Suppressor macrophage treated with lipopolysaccharide for 1 hour (primary cell): ENCODE measurements at regions not wholly inside any gene's neighbourhood (a gene's known extent, or its start where the extent isn't known, plus 50 kb on each side); places are given as distances from the start of the nearest gene placed in this dataset.

Source experiments
- DNase-seq, 3 donors: peaks; one replicate each; pipeline ENCODE4 v3.0.0-alpha.2; 2020 to 2022

DNA sequence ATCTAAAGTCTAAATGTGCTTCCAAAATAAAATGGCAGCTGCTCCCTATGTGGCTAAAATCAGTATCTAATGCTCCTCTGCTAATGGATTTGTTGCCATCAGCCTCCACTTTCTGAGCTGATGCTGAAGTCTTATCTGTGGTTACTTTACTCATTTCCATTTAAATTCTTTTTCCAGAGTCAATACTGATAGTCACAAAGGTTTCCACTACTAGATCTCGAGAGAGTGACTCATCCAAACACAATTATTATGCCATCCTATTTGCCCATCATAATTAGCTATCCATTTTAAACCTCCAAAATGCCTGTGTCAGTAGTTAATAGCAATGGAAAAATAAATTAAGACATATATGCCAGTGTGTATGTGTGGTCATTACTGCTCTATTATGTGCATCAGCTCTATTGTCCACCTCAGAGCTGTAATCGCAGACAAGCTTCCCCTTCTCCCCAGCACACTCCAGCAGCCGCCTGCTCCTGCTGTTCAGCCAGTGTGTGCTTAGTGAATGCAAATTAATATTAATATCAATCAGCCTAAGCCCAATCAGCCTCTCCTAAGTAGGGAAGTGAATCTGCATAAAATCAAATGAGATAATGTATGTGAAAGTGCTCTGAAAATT lies 199.8 kb upstream of the ZIC3 start:
- DNase-seq: no peak

GRCh38 chrX:137363559-137363958 lies 202.4 kb upstream of the ZIC3 start:
- DNase-seq: no peak

GRCh38 chrX:137362583-137362982 lies 203.3 kb upstream of the ZIC3 start:
- DNase-seq: no peak

- no peak for DNase-seq
Measured at GRCh38 chrX:137354851-137355250, 211.1 kb upstream of the ZIC3 start.

DNA sequence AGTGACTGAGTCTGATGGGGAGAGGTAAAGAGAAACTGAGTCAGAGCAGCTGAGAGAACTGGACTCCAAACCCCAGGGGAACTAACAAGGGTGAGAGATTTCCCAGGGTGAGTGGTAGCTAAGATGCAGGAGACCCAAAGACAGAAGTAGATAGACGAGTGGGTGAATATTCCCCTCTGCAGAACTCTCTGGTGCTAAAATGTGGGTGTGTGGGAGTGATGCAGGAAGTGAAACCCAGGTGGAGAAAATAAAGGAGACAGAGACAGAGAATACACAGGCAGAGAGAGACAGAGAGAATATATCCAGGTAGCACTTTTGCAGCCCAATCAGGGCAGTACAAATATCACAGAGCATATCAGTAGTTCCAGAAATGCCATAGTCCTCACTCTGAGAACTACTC lies 212.5 kb upstream of the ZIC3 start:
- DNase-seq: no peak

- DNase-seq: no peak
Measured at GRCh38 chrX:137352101-137352660, 213.7 kb upstream of the ZIC3 start.

DNA sequence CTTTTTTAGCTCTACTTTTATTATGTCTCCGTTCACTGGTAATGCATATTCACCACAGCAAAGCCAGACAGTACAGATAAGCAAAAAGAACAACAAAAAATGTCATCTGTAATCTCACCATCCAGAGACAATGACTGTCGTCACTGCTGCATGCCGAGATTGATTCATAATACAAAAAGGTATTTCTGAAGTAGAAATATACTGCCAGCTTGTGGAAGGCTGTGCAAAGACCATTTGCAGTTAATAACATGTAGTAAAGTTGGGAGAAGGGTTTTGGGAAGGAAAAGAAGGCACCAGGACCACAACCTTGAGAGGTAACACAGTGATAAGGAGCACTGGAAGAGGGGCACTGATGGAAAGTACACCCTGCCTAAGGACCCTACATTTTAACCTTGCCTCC lies 223.0 kb upstream of the ZIC3 start:
- no peak for DNase-seq

DNA sequence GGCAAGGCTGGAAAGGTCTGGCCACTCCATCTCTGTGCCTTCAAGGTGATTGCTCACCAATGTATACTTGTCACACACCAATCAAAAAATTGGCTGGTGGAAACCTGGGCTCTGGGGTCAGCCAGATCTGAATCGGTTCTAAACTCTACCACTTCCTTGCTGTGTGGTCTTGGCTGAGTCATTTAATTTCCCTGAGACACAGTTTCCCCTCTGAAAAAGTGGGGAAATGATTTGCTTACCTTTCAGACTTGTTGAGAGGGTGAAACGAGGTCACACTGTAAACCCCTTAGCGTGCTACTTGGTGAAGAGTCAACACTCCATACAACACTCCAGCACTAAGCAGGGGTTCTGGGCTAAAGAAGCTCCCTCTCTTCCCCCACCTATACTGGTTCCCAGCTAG lies 252.3 kb upstream of the ZIC3 start:
- DNase-seq: no peak

GRCh38 chrX:137305404-137305803 lies 260.5 kb upstream of the ZIC3 start:
- DNase-seq: no peak

GRCh38 chrX:137297167-137297566 lies 263.4 kb upstream of the GPR101 start:
- DNase-seq: no peak

DNA sequence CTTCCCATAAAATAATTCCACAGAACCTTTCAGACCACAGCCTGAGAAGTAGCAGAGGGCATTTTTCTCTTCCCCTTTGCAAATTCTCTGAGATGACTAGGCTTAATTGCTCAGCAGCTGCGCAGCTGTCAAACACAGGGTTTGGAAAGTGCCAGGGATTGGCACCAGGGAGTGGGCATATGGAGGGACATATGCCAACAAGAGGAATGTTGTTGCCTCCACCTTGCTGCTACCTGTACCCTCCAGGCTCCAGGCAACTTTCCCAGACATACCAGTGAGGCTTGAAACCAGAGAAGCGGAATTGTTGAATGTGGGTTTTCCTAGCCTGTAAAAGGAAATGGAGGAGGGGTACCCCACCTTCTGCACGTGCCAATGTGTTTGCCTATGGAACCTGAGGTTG lies 256.2 kb upstream of the GPR101 start:
- DNase-seq: no peak

DNA sequence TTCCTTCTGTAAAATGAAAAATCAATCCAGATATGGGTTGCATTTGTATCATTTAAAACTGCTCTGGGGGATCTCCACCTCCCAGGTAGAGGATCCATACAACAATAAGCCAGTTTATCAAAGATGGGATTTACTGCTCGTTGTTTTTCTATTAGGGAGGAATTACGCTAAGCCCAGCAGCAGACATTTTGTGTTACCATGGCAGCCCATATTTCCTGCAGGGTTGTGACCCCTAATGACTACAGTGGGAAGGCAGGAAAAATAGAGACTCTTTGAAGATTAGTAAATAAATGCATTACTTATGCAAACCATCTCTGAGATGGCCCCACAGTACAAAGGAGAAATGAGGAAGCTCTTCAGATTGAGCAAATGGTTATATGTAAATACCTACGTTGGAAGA lies 253.4 kb upstream of the GPR101 start:
- DNase-seq: no peak

GRCh38 chrX:137286423-137286822 lies 252.6 kb upstream of the GPR101 start:
- DNase-seq: no peak

- DNase-seq: no peak
Measured at GRCh38 chrX:137278825-137279224, 245.0 kb upstream of the GPR101 start.

DNA sequence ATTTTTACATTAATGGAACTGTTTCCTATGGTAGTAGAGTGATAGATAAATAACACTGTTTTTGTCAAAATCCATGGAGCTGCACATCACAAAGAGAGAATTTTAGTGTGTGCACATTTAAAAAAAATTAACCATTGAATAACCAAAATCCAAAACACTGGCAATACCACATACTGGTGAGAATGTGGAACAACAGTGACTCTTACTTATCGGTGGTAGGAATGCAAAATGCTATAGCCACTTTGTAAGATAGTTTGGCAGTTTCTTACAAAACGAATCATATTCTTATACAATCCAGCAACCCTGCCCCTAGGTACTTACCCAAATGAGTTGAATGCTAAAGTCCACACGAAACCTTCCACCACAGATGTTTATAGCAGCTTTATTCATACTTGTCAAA lies 229.6 kb upstream of the GPR101 start:
- no peak for DNase-seq

GRCh38 chrX:137245183-137245582 lies 211.4 kb upstream of the GPR101 start:
- no peak for DNase-seq

DNA sequence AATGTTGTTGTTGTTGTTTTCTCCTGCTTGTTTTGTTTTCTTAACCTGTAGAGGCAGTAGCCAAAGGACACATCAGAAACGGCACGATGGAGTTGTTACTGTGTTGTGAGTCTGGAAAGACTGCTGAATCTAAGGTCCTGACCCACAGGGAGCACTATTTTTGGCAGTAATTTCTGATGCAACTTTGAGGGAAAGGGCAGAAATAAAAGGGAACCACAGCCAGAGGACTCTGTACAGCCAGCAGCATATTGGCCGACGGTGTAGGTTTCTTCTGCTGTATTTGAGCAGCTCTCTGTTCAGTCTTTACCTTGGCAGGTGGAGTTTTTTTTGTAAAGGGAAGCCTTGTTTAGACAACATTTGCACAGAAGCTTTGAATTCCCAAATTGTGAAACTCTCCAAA lies 203.0 kb upstream of the GPR101 start:
- DNase-seq: no peak

- DNase-seq: no peak
Measured at GRCh38 chrX:137234651-137235402, 201.0 kb upstream of the GPR101 start.

- DNase-seq: no peak
Measured at GRCh38 chrX:137233478-137233877, 199.7 kb upstream of the GPR101 start.

DNA sequence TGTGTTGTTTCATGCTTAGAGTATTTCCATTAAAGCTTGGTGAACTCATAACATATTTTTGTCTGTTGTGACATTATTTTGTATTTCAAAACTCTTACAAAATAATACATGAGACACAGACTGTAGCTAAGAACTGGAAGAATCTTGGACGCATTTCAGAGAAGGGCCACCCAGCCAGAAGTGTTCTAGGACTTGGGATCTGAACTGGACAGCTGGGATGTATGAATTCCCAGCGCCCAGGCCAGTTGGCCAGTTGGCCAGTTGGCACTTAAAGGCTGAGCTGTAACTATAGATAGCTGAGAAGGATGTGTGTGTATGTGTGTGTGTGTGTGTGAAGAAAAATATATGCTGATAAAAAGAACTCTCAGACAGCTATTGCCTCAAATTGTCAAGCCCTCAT lies 193.4 kb upstream of the GPR101 start:
- DNase-seq: no peak

DNA sequence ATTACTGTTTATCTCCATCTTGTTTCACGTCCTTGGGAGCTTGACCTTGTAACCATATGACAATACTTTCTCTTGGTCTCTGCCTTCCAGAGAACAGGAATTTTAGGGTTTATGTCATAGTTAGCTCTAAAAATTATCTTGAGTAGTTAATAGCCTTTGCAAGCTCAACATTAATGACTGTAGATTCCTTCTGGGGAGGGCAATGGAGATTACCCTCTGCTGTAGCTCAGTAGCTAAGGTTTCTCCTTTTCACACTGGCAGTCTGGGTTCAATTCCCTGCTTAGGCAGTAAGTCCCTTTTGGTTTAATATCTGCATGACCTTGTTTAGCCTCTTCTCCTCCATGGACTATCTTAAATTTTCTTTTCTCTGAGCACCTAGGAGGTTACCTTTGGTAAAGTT lies 181.7 kb upstream of the GPR101 start:
- DNase-seq: no peak

- no peak for DNase-seq
Measured at GRCh38 chrX:137212078-137212632, 178.4 kb upstream of the GPR101 start.

DNA sequence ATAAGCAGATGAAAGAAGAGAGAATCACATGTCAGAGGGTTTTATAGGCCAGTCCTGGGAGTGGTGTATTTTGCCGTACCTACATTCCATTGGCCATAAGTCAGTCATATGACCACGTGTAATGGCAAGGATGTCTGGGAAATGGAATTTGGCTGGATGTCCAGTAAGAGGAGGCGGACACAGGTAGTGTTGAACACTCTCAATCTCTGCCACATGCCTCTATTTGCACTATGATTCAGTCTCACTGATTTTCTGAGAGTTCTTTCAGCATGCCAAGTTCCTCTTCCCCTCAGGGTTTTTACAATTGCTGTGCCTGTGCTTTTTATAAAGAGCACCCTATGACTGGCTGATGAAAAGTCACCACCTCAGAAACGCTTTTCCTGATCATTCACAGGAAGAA lies 164.2 kb upstream of the GPR101 start:
- no peak for DNase-seq

DNA sequence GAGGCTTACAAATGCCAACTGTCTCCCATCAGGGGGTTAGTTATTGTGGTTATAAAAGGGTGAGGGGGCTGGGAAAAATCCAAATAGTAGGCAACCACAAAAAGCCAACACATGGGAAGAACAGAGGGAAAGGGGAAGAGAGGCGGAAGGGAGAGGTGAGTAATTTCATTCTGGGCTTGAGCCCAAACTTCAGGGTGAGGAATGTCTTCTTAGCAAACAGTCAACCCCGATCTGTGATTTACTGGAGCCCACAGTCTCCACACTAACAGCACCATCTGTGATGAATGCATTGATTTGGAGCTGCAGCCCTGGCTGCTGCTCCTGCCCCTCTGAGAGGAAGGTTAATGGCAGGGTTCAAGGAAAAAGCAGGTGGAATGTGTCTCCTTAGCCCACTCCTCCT lies 162.2 kb upstream of the GPR101 start:
- no peak for DNase-seq
